Ishikawa (cell line): ENCODE measurements at regions not wholly inside any gene's neighbourhood (a gene's known extent, or its start where the extent isn't known, plus 50 kb on each side); places are given as distances from the start of the nearest gene placed in this dataset.

ENCODE experiments used
- CEBPB ChIP-seq: IDR thresholded peaks from 2 replicates; pipeline ENCODE4 v1.6.1; 2012
- MAX ChIP-seq: IDR thresholded peaks from 2 replicates; pipeline ENCODE4 v1.6.1; 2012
- TAF1 ChIP-seq: IDR thresholded peaks from 2 replicates; pipeline ENCODE4 v1.6.1; 2012; ENCODE audit warnings: low read depth, mild to moderate bottlenecking
- YY1 ChIP-seq: IDR thresholded peaks from 2 replicates; pipeline ENCODE4 v1.6.1; 2012; ENCODE audit warnings: low read depth

DNA sequence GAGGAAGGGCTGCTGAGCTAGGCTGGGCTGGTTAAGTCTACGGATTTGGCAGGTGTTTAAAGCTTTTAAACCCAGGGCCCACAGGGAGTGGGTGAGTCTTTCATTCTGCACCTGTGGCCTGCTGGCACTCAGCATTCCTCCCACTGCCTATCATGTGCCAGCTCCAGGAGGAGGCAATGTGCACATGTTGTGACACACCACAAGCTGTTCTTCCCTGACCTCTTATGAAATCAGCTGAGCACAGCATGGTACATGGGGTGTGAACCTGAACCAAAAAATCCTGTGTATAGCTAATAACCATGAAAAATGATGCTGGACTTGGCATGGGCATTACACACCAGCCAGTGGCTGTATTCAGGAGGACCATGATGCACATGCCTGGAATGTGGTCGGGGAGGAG lies 297.9 kb upstream of the MMADHC start:
- TF ChIP-seq YY1 (no peak), MAX (peak; percentile 78), TAF1 (no peak), CEBPB (peak; percentile 69; the same call in 1 of the 2 replicates)
